HEK293 (cell line): ENCODE measurements at regions not wholly inside any gene's neighbourhood (a gene's known extent, or its start where the extent isn't known, plus 50 kb on each side); places are given as distances from the start of the nearest gene placed in this dataset.

Source experiments
- CTCF ChIA-PET: fragments of 350-600 bp; formaldehyde crosslinking; extraction: SDS; loops from one replicate; lab custom pipeline; 2021; ENCODE audit warnings: antibody characterized with exemption; lab: Yijun Ruan, JAX
- POLR2A ChIA-PET: fragments of 300-600 bp; formaldehyde crosslinking; extraction: SDS; loops from one replicate; lab custom pipeline; 2020; ENCODE audit warnings: antibody characterized with exemption, inconsistent platforms; lab: Yijun Ruan, JAX
- H3K27ac ChIP-seq: fragments of 200-500 bp; sonication (Bioruptor generic); 2 replicates; pipeline ENCODE4 v1.5.1; 2014; ENCODE audit warnings: low read depth, low read length, control low read depth, inconsistent platforms; ENCODE audit errors: extremely low read depth
- H3K36me3 ChIP-seq, 2 experiments: fragments of 200-500 bp in 1 of 2; sonication (Bioruptor generic) in 1 of 2; 1 replicate in 1 of 2; 2 replicates in 1 of 2; pipeline ENCODE4 v1.5.1; 2014 to 2017; ENCODE audit warnings: inconsistent platforms in 2 of 2, low read length in 2 of 2; ENCODE audit not compliant: control insufficient read depth in 2 of 2, insufficient read depth in 1 of 2
- H3K4me1 ChIP-seq: fragments of 200-500 bp; sonication (Bioruptor generic); 2 replicates; pipeline ENCODE4 v1.5.1; 2014; ENCODE audit warnings: mild to moderate bottlenecking, low read length, inconsistent platforms; ENCODE audit not compliant: control insufficient read depth, insufficient read depth
- H3K4me3 ChIP-seq: 2 replicates; pipeline ENCODE4 v1.5.1; 2011; ENCODE audit warnings: low read depth, mild to moderate bottlenecking, control low read depth, low read length, moderate library complexity
- H3K9me3 ChIP-seq: fragments of 200-500 bp; sonication (Bioruptor generic); 2 replicates; pipeline ENCODE4 v1.5.1; 2014; ENCODE audit warnings: low read depth, low read length, inconsistent platforms; ENCODE audit not compliant: control insufficient read depth, insufficient read depth
- BCL11A ChIP-seq: fragments of 450-650 bp; formaldehyde crosslinking; IDR thresholded peaks from 2 replicates; pipeline ENCODE4 v1.5.1; 2016; ENCODE audit warnings: low read depth, missing biosample characterization, missing genetic modification characterization
- BCL11B ChIP-seq: fragments of 450-650 bp; formaldehyde crosslinking; IDR thresholded peaks from 2 replicates; pipeline ENCODE4 v1.5.1; 2016; ENCODE audit warnings: low read depth, missing biosample characterization, missing genetic modification characterization
- GLI2 ChIP-seq: fragments of 450-650 bp; formaldehyde crosslinking; IDR thresholded peaks from 2 replicates; pipeline ENCODE4; 2017; ENCODE audit warnings: missing biosample characterization, missing genetic modification characterization, low read depth, borderline replicate concordance
- GLIS1 ChIP-seq: fragments of 450-650 bp; formaldehyde crosslinking; IDR thresholded peaks from 2 replicates; pipeline ENCODE4 v1.5.1; 2016; ENCODE audit warnings: missing biosample characterization, missing genetic modification characterization
- KLF9 ChIP-seq: fragments of 450-650 bp; formaldehyde crosslinking; IDR thresholded peaks from 2 replicates; pipeline ENCODE4 v1.5.1; 2016; ENCODE audit warnings: missing biosample characterization, missing genetic modification characterization, low read depth
- SETDB1 ChIP-seq: IDR thresholded peaks from one replicate; pipeline ENCODE4 v1.6.1; 2017; ENCODE audit warnings: mild to moderate bottlenecking, low read length, moderate library complexity, mixed read lengths; ENCODE audit not compliant: insufficient read length
- SP7 ChIP-seq: fragments of 450-650 bp; formaldehyde crosslinking; IDR thresholded peaks from 2 replicates; pipeline ENCODE4 v1.5.1; 2016; ENCODE audit warnings: missing biosample characterization, missing genetic modification characterization
- ZBTB1 ChIP-seq: fragments of 450-650 bp; formaldehyde crosslinking; IDR thresholded peaks from 2 replicates; pipeline ENCODE4 v1.5.1; 2016; ENCODE audit warnings: missing biosample characterization, missing genetic modification characterization
- ZBTB8A ChIP-seq: fragments of 450-650 bp; formaldehyde crosslinking; IDR thresholded peaks from 2 replicates; pipeline ENCODE4 v1.5.1; 2016; ENCODE audit warnings: missing biosample characterization, missing genetic modification characterization
- ZFHX2 ChIP-seq: fragments of 450-650 bp; formaldehyde crosslinking; conservative IDR thresholded peaks from 2 replicates; pipeline ENCODE4 v1.5.1; 2016; ENCODE audit warnings: missing biosample characterization, missing genetic modification characterization
- ZNF114 ChIP-seq: fragments of 450-650 bp; formaldehyde crosslinking; IDR thresholded peaks from 2 replicates; pipeline ENCODE4 v1.5.0; 2017; ENCODE audit warnings: missing biosample characterization, missing genetic modification characterization
- ZNF121 ChIP-seq: fragments of 450-650 bp; formaldehyde crosslinking; IDR thresholded peaks from 2 replicates; pipeline ENCODE4 v1.5.1; 2016; ENCODE audit warnings: missing biosample characterization, missing genetic modification characterization
- ZNF140 ChIP-seq: fragments of 450-650 bp; formaldehyde crosslinking; IDR thresholded peaks from 2 replicates; pipeline ENCODE4 v1.5.1; 2016; ENCODE audit warnings: missing biosample characterization, missing genetic modification characterization
- ZNF148 ChIP-seq: fragments of 450-650 bp; formaldehyde crosslinking; IDR thresholded peaks from 2 replicates; pipeline ENCODE4 v1.5.0; 2017; ENCODE audit warnings: missing biosample characterization, missing genetic modification characterization, borderline replicate concordance
- ZNF16 ChIP-seq: fragments of 450-650 bp; formaldehyde crosslinking; IDR thresholded peaks from 2 replicates; pipeline ENCODE4 v1.5.1; 2016; ENCODE audit warnings: low read depth, missing biosample characterization, missing genetic modification characterization
- ZNF221 ChIP-seq: fragments of 450-650 bp; formaldehyde crosslinking; IDR thresholded peaks from 2 replicates; pipeline ENCODE4 v1.5.1; 2017; ENCODE audit warnings: missing biosample characterization, missing genetic modification characterization, borderline replicate concordance
- ZNF48 ChIP-seq: fragments of 450-650 bp; formaldehyde crosslinking; IDR thresholded peaks from 2 replicates; pipeline ENCODE4 v1.5.1; 2016; ENCODE audit warnings: missing biosample characterization, missing genetic modification characterization
- ZNF600 ChIP-seq: fragments of 450-650 bp; formaldehyde crosslinking; IDR thresholded peaks from 2 replicates; pipeline ENCODE4 v1.5.1; 2016; ENCODE audit warnings: missing biosample characterization, missing genetic modification characterization
- ZNF692 ChIP-seq: fragments of 450-650 bp; formaldehyde crosslinking; IDR thresholded peaks from 2 replicates; pipeline ENCODE4 v1.5.1; 2016; ENCODE audit warnings: missing biosample characterization, missing genetic modification characterization
- ZNF707 ChIP-seq: fragments of 450-650 bp; formaldehyde crosslinking; IDR thresholded peaks from 2 replicates; pipeline ENCODE4 v1.5.1; 2016; ENCODE audit warnings: missing biosample characterization, missing genetic modification characterization
- ZSCAN23 ChIP-seq: fragments of 450-650 bp; formaldehyde crosslinking; IDR thresholded peaks from 2 replicates; pipeline ENCODE4 v1.5.1; 2016; ENCODE audit warnings: missing biosample characterization, missing genetic modification characterization
- ZSCAN30 ChIP-seq: fragments of 450-650 bp; IDR thresholded peaks from 2 replicates; pipeline ENCODE4 v1.5.1; 2018; ENCODE audit warnings: missing biosample characterization, mild to moderate bottlenecking, missing genetic modification characterization, moderate library complexity
- TF ChIP-seq, protein P1 (sequence below): fragments of 450-650 bp; formaldehyde crosslinking; IDR thresholded peaks from 2 replicates; pipeline ENCODE4 v1.5.1; 2017; ENCODE audit warnings: missing biosample characterization, missing genetic modification characterization

DNA sequence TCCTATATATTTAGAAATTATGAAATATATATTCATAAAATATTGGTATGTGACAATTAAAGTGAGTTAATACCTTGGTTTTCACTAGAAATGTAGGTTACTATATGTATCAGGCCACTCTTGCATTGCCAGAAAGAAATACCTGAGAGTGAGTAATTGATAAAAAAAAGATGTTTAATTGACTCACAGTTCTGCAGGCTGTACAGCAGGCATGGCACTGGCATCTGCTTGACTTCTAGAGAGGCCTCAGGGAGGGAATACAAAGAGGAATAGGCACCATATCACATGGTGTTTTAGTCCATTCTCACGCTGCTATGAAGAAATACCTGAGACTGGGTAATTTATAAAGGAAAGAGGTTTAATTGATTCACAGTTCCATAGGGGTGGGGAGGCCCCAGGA lies 1560.6 kb downstream of the STIM2 start:
- ChIA-PET CTCF (no interaction called here), POLR2A (no interaction called here)
- Histone ChIP-seq H3K4me1 (no peaks in the 10 kb centered on the region), H3K4me3 (no peak overlapping the region), H3K36me3 (no peaks in the 10 kb centered on the region), H3K27ac (no peak overlapping the region), H3K9me3 (no peaks in the 10 kb centered on the region)
- no peak for TF ChIP-seq ZSCAN23 (tag by site-specific recombination)
- no peak for TF ChIP-seq ZNF221
- no peak for TF ChIP-seq ZNF707
- TF ChIP-seq ZNF121 (tag by site-specific recombination) = no peak
- no peak for TF ChIP-seq ZBTB1 (tag by site-specific recombination)
- TF ChIP-seq ZBTB8A (tag by site-specific recombination) = no peak
- no peak for TF ChIP-seq BCL11B (tag by site-specific recombination)
- no peak for TF ChIP-seq ZNF114 (tag by site-specific recombination)
- no peak for TF ChIP-seq ZNF140 (tag by site-specific recombination)
- no peak for TF ChIP-seq ZNF48 (tag by site-specific recombination)
- TF ChIP-seq GLI2 = no peak
- no peak for TF ChIP-seq SETDB1
- no peak for TF ChIP-seq GLIS1 (tag by site-specific recombination)
- no peak for TF ChIP-seq ZSCAN30 (tag by site-specific recombination)

DNA sequence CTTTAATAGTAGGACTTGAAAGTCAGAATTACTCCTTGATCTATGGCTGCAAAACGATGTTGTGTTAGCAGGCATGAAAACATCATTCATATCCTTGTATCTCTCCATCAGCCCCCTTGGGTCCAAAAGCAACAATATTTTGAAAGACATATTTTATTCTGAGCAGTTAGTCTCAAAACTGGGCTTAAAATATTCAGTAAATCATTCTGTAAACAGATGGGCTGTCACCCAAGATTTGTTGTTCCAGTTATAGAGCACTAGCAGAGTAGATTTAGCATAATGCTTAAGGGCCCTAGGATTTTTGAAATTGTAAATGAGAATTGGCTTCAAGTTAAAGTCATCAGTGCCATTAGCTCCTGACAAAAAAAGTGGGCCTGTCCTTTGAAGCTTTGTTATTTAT lies 1565.6 kb downstream of the STIM2 start:
- TF ChIP-seq ZNF148 (tag by site-specific recombination) (no peak), ZFHX2 (tag by site-specific recombination) (no peak), ZNF16 (no peak), ZNF600 (tag by site-specific recombination) (no peak), SP7 (no peak), BCL11A (tag by site-specific recombination) (no peak), ZNF221 (no peak), ZNF692 (tag by site-specific recombination) (no peak), KLF9 (no peak)
- TF ChIP-seq, protein P1, sequence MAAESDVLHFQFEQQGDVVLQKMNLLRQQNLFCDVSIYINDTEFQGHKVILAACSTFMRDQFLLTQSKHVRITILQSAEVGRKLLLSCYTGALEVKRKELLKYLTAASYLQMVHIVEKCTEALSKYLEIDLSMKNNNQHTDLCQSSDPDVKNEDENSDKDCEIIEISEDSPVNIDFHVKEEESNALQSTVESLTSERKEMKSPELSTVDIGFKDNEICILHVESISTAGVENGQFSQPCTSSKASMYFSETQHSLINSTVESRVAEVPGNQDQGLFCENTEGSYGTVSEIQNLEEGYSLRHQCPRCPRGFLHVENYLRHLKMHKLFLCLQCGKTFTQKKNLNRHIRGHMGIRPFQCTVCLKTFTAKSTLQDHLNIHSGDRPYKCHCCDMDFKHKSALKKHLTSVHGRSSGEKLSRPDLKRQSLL = no peak
- no peak overlapping the region for H3K27ac ChIP-seq
- no peak overlapping the region for H3K4me3 ChIP-seq
- no peaks in the 10 kb centered on the region for H3K9me3 ChIP-seq
- ChIA-PET POLR2A (no interaction called here), CTCF (no interaction called here)
- no peaks in the 10 kb centered on the region for H3K4me1 ChIP-seq
- no peaks in the 10 kb centered on the region for H3K36me3 ChIP-seq
